ENCODE measurements at regions not wholly inside any gene's neighbourhood (a gene's known extent, or its start where the extent isn't known, plus 50 kb on each side); places are given as distances from the start of the nearest gene placed in this dataset.

GRCh38 chr13:104920091-104920490 is 1615.4 kb downstream of the EFNB2 start:
- Mint-ChIP-seq H3K27me3 (ENCODE audit: low read depth) (no peaks in the 10 kb centered on the region), H3K36me3 (peaks cover 6% of the 10 kb centered on the region), H3K9me3 (peaks cover 41% of the 10 kb centered on the region), H3K4me3 (no peak overlapping the region), H3K27ac (no peak overlapping the region), H3K4me1 (no peaks in the 10 kb centered on the region)
- no peak for DNase-seq (ENCODE audit: low spot score in 2 of 2, unreplicated experiment in 2 of 2)
- TF ChIP-seq CTCF (IDR thresholded peaks at IDR 0.05; ENCODE audit: unreplicated experiment) = no peak

DNA sequence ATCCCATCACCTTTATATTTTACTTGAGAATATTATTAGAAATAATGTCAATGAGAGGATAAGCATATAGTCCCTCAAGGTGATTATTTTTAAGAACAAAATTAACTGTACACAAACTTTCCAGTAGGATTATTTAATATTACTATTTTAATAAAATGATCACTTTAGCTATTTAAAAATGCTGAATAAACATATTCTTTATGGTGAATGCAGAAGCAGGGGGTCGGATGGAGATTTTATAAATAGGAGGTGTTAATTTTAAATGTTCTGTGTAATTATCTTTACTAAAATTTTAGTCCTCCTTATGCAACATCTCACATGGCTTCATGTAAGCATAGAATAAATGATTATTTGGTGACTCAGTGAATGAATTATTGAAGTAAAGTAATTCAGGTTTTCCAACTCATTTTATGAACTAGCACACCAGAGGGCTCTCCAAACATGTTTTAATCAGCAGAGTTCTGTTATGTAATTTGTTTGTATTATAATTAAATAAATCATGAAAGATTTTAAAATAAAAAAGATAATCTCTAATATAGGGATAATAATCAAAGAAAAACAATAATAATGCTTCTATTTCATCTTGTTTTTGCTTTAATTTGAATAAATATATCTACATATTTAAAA is 1635.2 kb downstream of the EFNB2 start:
- peaks cover 11% of the 10 kb centered on the region for H3K4me1 Mint-ChIP-seq
- TF ChIP-seq CTCF (IDR thresholded peaks at IDR 0.05; ENCODE audit: unreplicated experiment) = no peak
- no peaks in the 10 kb centered on the region for H3K36me3 Mint-ChIP-seq
- no peak overlapping the region for H3K27ac Mint-ChIP-seq
- H3K4me3 Mint-ChIP-seq = no peak overlapping the region
- H3K27me3 Mint-ChIP-seq (ENCODE audit: low read depth) = no peaks in the 10 kb centered on the region
- H3K9me3 Mint-ChIP-seq = peaks cover 17% of the 10 kb centered on the region
- no peak for DNase-seq (ENCODE audit: low spot score in 2 of 2, unreplicated experiment in 2 of 2)

- Mint-ChIP-seq H3K9me3 (peaks cover 17% of the 10 kb centered on the region), H3K27ac (no peak overlapping the region), H3K36me3 (peaks cover 2% of the 10 kb centered on the region), H3K4me3 (no peak overlapping the region), H3K27me3 (ENCODE audit: low read depth) (no peaks in the 10 kb centered on the region), H3K4me1 (peaks cover 15% of the 10 kb centered on the region)
- TF ChIP-seq CTCF (IDR thresholded peaks at IDR 0.05; ENCODE audit: unreplicated experiment) = no peak
- DNase-seq (ENCODE audit: low spot score in 2 of 2, unreplicated experiment in 2 of 2) = no peak
Measured at GRCh38 chr13:104898484-104898883, 1637.0 kb downstream of the EFNB2 start.

DNA sequence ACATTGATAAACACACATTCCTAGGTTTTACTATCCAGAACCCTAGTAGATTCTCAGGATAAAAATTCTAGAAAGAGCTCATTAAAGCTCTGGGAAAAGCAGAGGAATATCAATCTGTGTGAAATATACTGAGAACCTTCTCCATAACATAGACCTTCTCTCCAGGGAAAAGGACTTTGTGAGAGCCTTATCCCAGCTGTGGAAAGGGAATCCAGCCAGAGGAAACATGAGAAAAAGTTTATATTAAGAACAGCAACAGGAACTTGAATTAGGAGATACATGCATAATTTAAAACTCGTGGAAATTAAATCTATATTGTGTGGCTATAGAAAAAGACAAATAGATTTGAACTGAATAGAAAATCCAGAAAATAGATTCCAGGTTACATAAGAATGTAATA is 1639.9 kb downstream of the EFNB2 start:
- Mint-ChIP-seq H3K36me3 (peaks cover 4% of the 10 kb centered on the region), H3K4me3 (no peak overlapping the region), H3K27me3 (ENCODE audit: low read depth) (no peaks in the 10 kb centered on the region), H3K27ac (peak overlapping the region; percentile 55), H3K4me1 (peaks cover 13% of the 10 kb centered on the region), H3K9me3 (peaks cover 18% of the 10 kb centered on the region)
- DNase-seq (ENCODE audit: low spot score in 2 of 2, unreplicated experiment in 2 of 2) = no peak
- no peak for TF ChIP-seq CTCF (IDR thresholded peaks at IDR 0.05; ENCODE audit: unreplicated experiment)

GRCh38 chr13:104875038-104875754 is 1660.3 kb downstream of the EFNB2 start:
- Mint-ChIP-seq H3K36me3 (peaks cover 1% of the 10 kb centered on the region), H3K27me3 (ENCODE audit: low read depth) (no peaks in the 10 kb centered on the region), H3K4me3 (no peak overlapping the region), H3K4me1 (peaks cover 65% of the 10 kb centered on the region), H3K9me3 (peaks cover 8% of the 10 kb centered on the region), H3K27ac (peak overlapping the region; percentile 88)
- TF ChIP-seq CTCF (IDR thresholded peaks at IDR 0.05; ENCODE audit: unreplicated experiment) = no peak
- no peak for DNase-seq (ENCODE audit: low spot score in 2 of 2, unreplicated experiment in 2 of 2)
